HG02870 (cell line): ENCODE measurements at regions not wholly inside any gene's neighbourhood (a gene's known extent, or its start where the extent isn't known, plus 50 kb on each side); places are given as distances from the start of the nearest gene placed in this dataset.

ENCODE experiments used
- ATAC-seq: cut with Tn5 transposase; IDR thresholded peaks from one replicate; pipeline ENCODE4 v1.9.1; 2021; ENCODE audit warnings: mild to moderate bottlenecking, moderate library complexity; ENCODE audit not compliant: unreplicated experiment

- no peak for ATAC-seq
Measured at GRCh38 chr9:73446306-73446705, 294.6 kb downstream of the ANXA1 start.

GRCh38 chr9:73451003-73451402 is 299.3 kb downstream of the ANXA1 start:
- ATAC-seq, result no peak

- ATAC-seq, result no peak
Measured at GRCh38 chr9:73459817-73460216, 308.2 kb downstream of the ANXA1 start.

- no peak for ATAC-seq
Measured at GRCh38 chr9:73468716-73469115, 317.1 kb downstream of the ANXA1 start.

GRCh38 chr9:73470766-73471165 is 319.1 kb downstream of the ANXA1 start:
- ATAC-seq, result no peak

GRCh38 chr9:73474002-73474600 is 322.4 kb downstream of the ANXA1 start:
- ATAC-seq, result no peak

- no peak for ATAC-seq
Measured at GRCh38 chr9:73474625-73475024, 323.0 kb downstream of the ANXA1 start.

- no peak for ATAC-seq
Measured at GRCh38 chr9:73494894-73495293, 343.2 kb downstream of the ANXA1 start.

GRCh38 chr9:73497796-73498195 is 346.1 kb downstream of the ANXA1 start:
- ATAC-seq, result no peak

- ATAC-seq, result no peak
Measured at GRCh38 chr9:73515216-73515615, 363.6 kb downstream of the ANXA1 start.

- ATAC-seq, result no peak
Measured at GRCh38 chr9:73523391-73523790, 371.7 kb downstream of the ANXA1 start.

- no peak for ATAC-seq
Measured at GRCh38 chr9:73525350-73525749, 373.7 kb downstream of the ANXA1 start.

GRCh38 chr9:73527521-73527920 is 375.9 kb downstream of the ANXA1 start:
- ATAC-seq, result no peak

- no peak for ATAC-seq
Measured at GRCh38 chr9:73528926-73529325, 377.3 kb downstream of the ANXA1 start.

GRCh38 chr9:73529666-73530065 is 378.0 kb downstream of the ANXA1 start:
- no peak for ATAC-seq

GRCh38 chr9:73531051-73531532 is 379.4 kb downstream of the ANXA1 start:
- ATAC-seq, result no peak

- peak; percentile 54 for ATAC-seq
Measured at GRCh38 chr9:73531658-73532057, 380.0 kb downstream of the ANXA1 start.

GRCh38 chr9:73532985-73533384 is 381.3 kb downstream of the ANXA1 start:
- no peak for ATAC-seq

GRCh38 chr9:73536403-73536802 is 384.7 kb downstream of the ANXA1 start:
- no peak for ATAC-seq

- ATAC-seq, result no peak
Measured at GRCh38 chr9:73537561-73537960, 385.9 kb downstream of the ANXA1 start.

- ATAC-seq, result no peak
Measured at GRCh38 chr9:73539881-73540390, 388.3 kb downstream of the ANXA1 start.

GRCh38 chr9:73541923-73542322 is 390.3 kb downstream of the ANXA1 start:
- no peak for ATAC-seq

- no peak for ATAC-seq
Measured at GRCh38 chr9:73543727-73544126, 392.1 kb downstream of the ANXA1 start.
